PC-9 (cell line): ENCODE measurements at regions not wholly inside any gene's neighbourhood (a gene's known extent, or its start where the extent isn't known, plus 50 kb on each side); places are given as distances from the start of the nearest gene placed in this dataset.

ENCODE experiments used
- EZH2 ChIP-seq: fragments of 200-600 bp; sonication (generic); IDR thresholded peaks from 2 replicates; pipeline ENCODE4 v1.8.0; 2017; ENCODE audit warnings: antibody characterized with exemption, low read depth
- TF ChIP-seq, protein P1 (sequence below): fragments of 200-600 bp; sonication (generic); conservative IDR thresholded peaks from 2 replicates; pipeline ENCODE4 v1.6.1; 2017; ENCODE audit warnings: mixed run types, antibody characterized with exemption, mild to moderate bottlenecking, moderate library complexity

GRCh38 chr3:110656394-110657025 is 415.1 kb upstream of the NECTIN3 start:
- no peak for TF ChIP-seq EZH2
- TF ChIP-seq, protein P1, sequence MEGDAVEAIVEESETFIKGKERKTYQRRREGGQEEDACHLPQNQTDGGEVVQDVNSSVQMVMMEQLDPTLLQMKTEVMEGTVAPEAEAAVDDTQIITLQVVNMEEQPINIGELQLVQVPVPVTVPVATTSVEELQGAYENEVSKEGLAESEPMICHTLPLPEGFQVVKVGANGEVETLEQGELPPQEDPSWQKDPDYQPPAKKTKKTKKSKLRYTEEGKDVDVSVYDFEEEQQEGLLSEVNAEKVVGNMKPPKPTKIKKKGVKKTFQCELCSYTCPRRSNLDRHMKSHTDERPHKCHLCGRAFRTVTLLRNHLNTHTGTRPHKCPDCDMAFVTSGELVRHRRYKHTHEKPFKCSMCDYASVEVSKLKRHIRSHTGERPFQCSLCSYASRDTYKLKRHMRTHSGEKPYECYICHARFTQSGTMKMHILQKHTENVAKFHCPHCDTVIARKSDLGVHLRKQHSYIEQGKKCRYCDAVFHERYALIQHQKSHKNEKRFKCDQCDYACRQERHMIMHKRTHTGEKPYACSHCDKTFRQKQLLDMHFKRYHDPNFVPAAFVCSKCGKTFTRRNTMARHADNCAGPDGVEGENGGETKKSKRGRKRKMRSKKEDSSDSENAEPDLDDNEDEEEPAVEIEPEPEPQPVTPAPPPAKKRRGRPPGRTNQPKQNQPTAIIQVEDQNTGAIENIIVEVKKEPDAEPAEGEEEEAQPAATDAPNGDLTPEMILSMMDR: no peak
